OCI-LY3 (cell line): ENCODE measurements at regions not wholly inside any gene's neighbourhood (a gene's known extent, or its start where the extent isn't known, plus 50 kb on each side); places are given as distances from the start of the nearest gene placed in this dataset.

Experiments used
- CTCF ChIP-seq: fragments of 200-600, 300-600 bp; sonication (generic); IDR thresholded peaks from 2 replicates; pipeline ENCODE4 v1.5.1; 2014; ENCODE audit warnings: antibody characterized with exemption, low read length, low read depth
- EZH2phosphoT487 ChIP-seq: fragments of 200-600 bp; shearing (Covaris generic); IDR thresholded peaks from 2 replicates; pipeline ENCODE4 v1.6.1; 2018; ENCODE audit warnings: antibody characterized with exemption, mixed run types, low read depth

- TF ChIP-seq CTCF, result no peak
- TF ChIP-seq EZH2phosphoT487, result no peak
These were observed 266.2 kb downstream of the UTRN start for GRCh38 chr6:144551339-144551738.
